ENCODE measurements at regions not wholly inside any gene's neighbourhood (a gene's known extent, or its start where the extent isn't known, plus 50 kb on each side); places are given as distances from the start of the nearest gene placed in this dataset.

- H3K9me3 ChIP-seq: peaks cover 4% of the 10 kb centered on the region
- no peaks in the 10 kb centered on the region for H3K36me3 ChIP-seq (ENCODE audit: control insufficient read depth in 2 of 2, extremely low read depth in 1 of 2, insufficient read depth in 1 of 2, low read length in 1 of 2)
- H3K4me3 Mint-ChIP-seq: no peak overlapping the region
- no peak overlapping the region for H3K27ac Mint-ChIP-seq
- H3K36me3 Mint-ChIP-seq: no peaks in the 10 kb centered on the region
- ATAC-seq (replicated peaks in 1 of 4) (no peak), DNase-seq (no peak)
- H3K4me1 ChIP-seq (ENCODE audit: control insufficient read depth in 1 of 2, extremely low read depth in 1 of 2, insufficient read depth in 2 of 2, low read length in 2 of 2): no peaks in the 10 kb centered on the region
- no peak overlapping the region for H3K4me3 ChIP-seq (ENCODE audit: control insufficient read depth in 1 of 2, extremely low read depth in 1 of 2, low read length in 1 of 2)
- peaks cover 23 to 25% of the 10 kb centered on the region in 2 donors for H3K27me3 Mint-ChIP-seq
- peaks cover 0 to 13% of the 10 kb centered on the region in 2 experiments for H3K27me3 ChIP-seq (replicated peaks in 1 of 2; ENCODE audit: control insufficient read depth in 2 of 2, extremely low read depth in 1 of 2, insufficient read depth in 2 of 2, low read length in 1 of 2)
- ChIA-PET CTCF (no interaction called here), POLR2A (no interaction called here)
- peaks cover 12 to 16% (median 14%) of the 10 kb centered on the region in 3 donors for H3K9me3 Mint-ChIP-seq
- H3K4me1 Mint-ChIP-seq: no peaks in the 10 kb centered on the region
- H3K27ac ChIP-seq (ENCODE audit: low read length): no peak overlapping the region
- WGBS (ENCODE audit: insufficient coverage): no CpG with 5 or more reads among the region's 2 CpGs
Measured at GRCh38 chr2:377414-377813, 89.5 kb upstream of the ALKAL2 start.

- CTCF ChIA-PET: no interaction called here
- no peaks in the 10 kb centered on the region for H3K4me1 Mint-ChIP-seq
- WGBS (ENCODE audit: insufficient coverage): 20% methylated on average over 1 of the region's 3 CpGs
- Histone ChIP-seq H3K9me3 (peaks cover 4% of the 10 kb centered on the region), H3K27ac (ENCODE audit: low read length) (no peak overlapping the region), H3K36me3 (ENCODE audit: control insufficient read depth in 2 of 2, extremely low read depth in 1 of 2, insufficient read depth in 1 of 2, low read length in 1 of 2) (no peaks in the 10 kb centered on the region), H3K4me1 (ENCODE audit: control insufficient read depth in 1 of 2, extremely low read depth in 1 of 2, insufficient read depth in 2 of 2, low read length in 2 of 2) (no peaks in the 10 kb centered on the region), H3K4me3 (ENCODE audit: control insufficient read depth in 1 of 2, extremely low read depth in 1 of 2, low read length in 1 of 2) (no peak overlapping the region), H3K27me3 (replicated peaks in 1 of 2; ENCODE audit: control insufficient read depth in 2 of 2, extremely low read depth in 1 of 2, insufficient read depth in 2 of 2, low read length in 1 of 2) (peaks cover 0 to 18% of the 10 kb centered on the region in 2 experiments)
- H3K36me3 Mint-ChIP-seq: no peaks in the 10 kb centered on the region
- DNase-seq (no peak), ATAC-seq (replicated peaks in 1 of 4) (no peak)
- POLR2A ChIA-PET: interaction anchor here in 1 of 2 donors (0.7 kb wide), 1 partner anchor 161 kb away, joined by 3 read pairs; no protein-coding TSS in a partner anchor
- no peak overlapping the region for H3K27ac Mint-ChIP-seq
- H3K9me3 Mint-ChIP-seq: peaks cover 16 to 18% (median 17%) of the 10 kb centered on the region in 3 donors
- H3K4me3 Mint-ChIP-seq: no peak overlapping the region
- peaks cover 24 to 35% of the 10 kb centered on the region in 2 donors for H3K27me3 Mint-ChIP-seq
Measured at GRCh38 chr2:375956-376307, 88.0 kb upstream of the ALKAL2 start.

- H3K27me3 Mint-ChIP-seq: peaks cover 24 to 36% of the 10 kb centered on the region in 2 donors
- H3K9me3 Mint-ChIP-seq: peaks cover 18 to 23% (median 20%) of the 10 kb centered on the region in 3 donors
- Histone ChIP-seq H3K36me3 (ENCODE audit: control insufficient read depth in 2 of 2, extremely low read depth in 1 of 2, insufficient read depth in 1 of 2, low read length in 1 of 2) (no peaks in the 10 kb centered on the region), H3K27me3 (replicated peaks in 1 of 2; ENCODE audit: control insufficient read depth in 2 of 2, extremely low read depth in 1 of 2, insufficient read depth in 2 of 2, low read length in 1 of 2) (peaks cover 0 to 18% of the 10 kb centered on the region in 2 experiments), H3K4me3 (ENCODE audit: control insufficient read depth in 1 of 2, extremely low read depth in 1 of 2, low read length in 1 of 2) (no peak overlapping the region), H3K27ac (ENCODE audit: low read length) (no peak overlapping the region), H3K4me1 (ENCODE audit: control insufficient read depth in 1 of 2, extremely low read depth in 1 of 2, insufficient read depth in 2 of 2, low read length in 2 of 2) (no peaks in the 10 kb centered on the region), H3K9me3 (peaks cover 4% of the 10 kb centered on the region)
- ATAC-seq (replicated peaks in 1 of 4): no peak
- no peak overlapping the region for H3K27ac Mint-ChIP-seq
- POLR2A ChIA-PET: interaction anchor here in 1 of 2 donors (0.7 kb wide), 1 partner anchor 161 kb away, joined by 3 read pairs; no protein-coding TSS in a partner anchor
- CTCF ChIA-PET: no interaction called here
- no peaks in the 10 kb centered on the region for H3K36me3 Mint-ChIP-seq
- DNase-seq: no peak
- H3K4me1 Mint-ChIP-seq: no peaks in the 10 kb centered on the region
- 76% methylated on average over 8 of the region's 9 CpGs for WGBS (ENCODE audit: insufficient coverage)
- no peak overlapping the region for H3K4me3 Mint-ChIP-seq
Measured at GRCh38 chr2:375270-375955, 87.5 kb upstream of the ALKAL2 start.

- H3K27ac Mint-ChIP-seq: no peak overlapping the region
- no peaks in the 10 kb centered on the region for H3K36me3 Mint-ChIP-seq
- H3K4me1 ChIP-seq (ENCODE audit: control insufficient read depth in 1 of 2, extremely low read depth in 1 of 2, insufficient read depth in 2 of 2, low read length in 2 of 2): peaks cover 0 to 6% of the 10 kb centered on the region in 2 experiments
- ATAC-seq (replicated peaks in 1 of 4) (no peak), DNase-seq (no peak)
- POLR2A ChIA-PET: no interaction called here
- peaks cover 7 to 16% (median 13%) of the 10 kb centered on the region in 3 donors for H3K9me3 Mint-ChIP-seq
- CTCF ChIA-PET: no interaction called here
- H3K27ac ChIP-seq (ENCODE audit: low read length): no peak overlapping the region
- H3K4me1 Mint-ChIP-seq: peaks cover 0 to 5% (median 4%) of the 10 kb centered on the region in 3 donors
- 21% methylated on average over 2 of the region's 5 CpGs for WGBS (ENCODE audit: insufficient coverage)
- H3K27me3 ChIP-seq (replicated peaks in 1 of 2; ENCODE audit: control insufficient read depth in 2 of 2, extremely low read depth in 1 of 2, insufficient read depth in 2 of 2, low read length in 1 of 2): peaks cover 0 to 23% of the 10 kb centered on the region in 2 experiments
- H3K9me3 ChIP-seq: no peaks in the 10 kb centered on the region
- H3K27me3 Mint-ChIP-seq: peaks cover 24 to 38% of the 10 kb centered on the region in 2 donors
- no peak overlapping the region for H3K4me3 ChIP-seq (ENCODE audit: control insufficient read depth in 1 of 2, extremely low read depth in 1 of 2, low read length in 1 of 2)
- H3K4me3 Mint-ChIP-seq: no peak overlapping the region
- no peaks in the 10 kb centered on the region for H3K36me3 ChIP-seq (ENCODE audit: control insufficient read depth in 2 of 2, extremely low read depth in 1 of 2, insufficient read depth in 1 of 2, low read length in 1 of 2)
Measured at GRCh38 chr2:368386-368785, 80.5 kb upstream of the ALKAL2 start.

GRCh38 chr2:367246-367645 is 79.4 kb upstream of the ALKAL2 start:
- H3K36me3 Mint-ChIP-seq: no peaks in the 10 kb centered on the region
- H3K27ac ChIP-seq (ENCODE audit: low read length): no peak overlapping the region
- CTCF ChIA-PET: no interaction called here
- no peaks in the 10 kb centered on the region for H3K36me3 ChIP-seq (ENCODE audit: control insufficient read depth in 2 of 2, extremely low read depth in 1 of 2, insufficient read depth in 1 of 2, low read length in 1 of 2)
- peaks cover 0 to 6% of the 10 kb centered on the region in 2 experiments for H3K4me1 ChIP-seq (ENCODE audit: control insufficient read depth in 1 of 2, extremely low read depth in 1 of 2, insufficient read depth in 2 of 2, low read length in 2 of 2)
- no peak overlapping the region for H3K4me3 ChIP-seq (ENCODE audit: control insufficient read depth in 1 of 2, extremely low read depth in 1 of 2, low read length in 1 of 2)
- H3K27me3 ChIP-seq (replicated peaks in 1 of 2; ENCODE audit: control insufficient read depth in 2 of 2, extremely low read depth in 1 of 2, insufficient read depth in 2 of 2, low read length in 1 of 2): peaks cover 0 to 18% of the 10 kb centered on the region in 2 experiments
- 86% methylated on average over 4 of the region's 6 CpGs for WGBS (ENCODE audit: insufficient coverage)
- ATAC-seq (replicated peaks in 1 of 4): no peak
- H3K27me3 Mint-ChIP-seq: peaks cover 19 to 32% of the 10 kb centered on the region in 2 donors
- no peak for DNase-seq
- POLR2A ChIA-PET: no interaction called here
- H3K4me1 Mint-ChIP-seq: peaks cover 0 to 5% (median 4%) of the 10 kb centered on the region in 3 donors
- no peaks in the 10 kb centered on the region for H3K9me3 ChIP-seq
- peaks cover 7 to 17% (median 14%) of the 10 kb centered on the region in 3 donors for H3K9me3 Mint-ChIP-seq
- no peak overlapping the region for H3K27ac Mint-ChIP-seq
- H3K4me3 Mint-ChIP-seq: no peak overlapping the region

GRCh38 chr2:366706-367105 is 78.8 kb upstream of the ALKAL2 start:
- no peak overlapping the region for H3K4me3 Mint-ChIP-seq
- no peak overlapping the region for H3K27ac Mint-ChIP-seq
- peaks cover 1% of the 10 kb centered on the region for H3K9me3 ChIP-seq
- ATAC-seq (replicated peaks in 1 of 4) (no peak), DNase-seq (no peak)
- 91% methylated on average over 5 of the region's 11 CpGs for WGBS (ENCODE audit: insufficient coverage)
- ChIA-PET CTCF (no interaction called here), POLR2A (no interaction called here)
- H3K27me3 Mint-ChIP-seq: peaks cover 19 to 29% of the 10 kb centered on the region in 2 donors
- H3K27me3 ChIP-seq (replicated peaks in 1 of 2; ENCODE audit: control insufficient read depth in 2 of 2, extremely low read depth in 1 of 2, insufficient read depth in 2 of 2, low read length in 1 of 2): peaks cover 0 to 15% of the 10 kb centered on the region in 2 experiments
- H3K4me3 ChIP-seq (ENCODE audit: control insufficient read depth in 1 of 2, extremely low read depth in 1 of 2, low read length in 1 of 2): no peak overlapping the region
- H3K4me1 Mint-ChIP-seq: peaks cover 0 to 5% (median 4%) of the 10 kb centered on the region in 3 donors
- peaks cover 7 to 17% (median 14%) of the 10 kb centered on the region in 3 donors for H3K9me3 Mint-ChIP-seq
- H3K27ac ChIP-seq (ENCODE audit: low read length): no peak overlapping the region
- no peaks in the 10 kb centered on the region for H3K36me3 Mint-ChIP-seq
- peaks cover 0 to 6% of the 10 kb centered on the region in 2 experiments for H3K4me1 ChIP-seq (ENCODE audit: control insufficient read depth in 1 of 2, extremely low read depth in 1 of 2, insufficient read depth in 2 of 2, low read length in 2 of 2)
- H3K36me3 ChIP-seq (ENCODE audit: control insufficient read depth in 2 of 2, extremely low read depth in 1 of 2, insufficient read depth in 1 of 2, low read length in 1 of 2): no peaks in the 10 kb centered on the region

All from T-cell (primary cell).